Stimulated activated memory B cell treated with anti-CD40 and anti-IgM and Interleukin-4, amounts not matched to agents 10 μg/mL and 1 μg/mL and 100 μg/mL, for 72 hours (primary cell): ENCODE measurements at regions not wholly inside any gene's neighbourhood (a gene's known extent, or its start where the extent isn't known, plus 50 kb on each side); places are given as distances from the start of the nearest gene placed in this dataset.

ENCODE experiments used
- ATAC-seq: fragments of 150-1000 bp; cut with Tn5 transposase; 2 replicates; pipeline ENCODE4 v1.10.0; 2021
- H3K27ac Mint-ChIP-seq: one replicate; pipeline ENCODE4 v1.8.0; 2022; ENCODE audit warnings: mild to moderate bottlenecking, mixed read lengths
- H3K27me3 Mint-ChIP-seq: one replicate; pipeline ENCODE4 v1.8.0; 2022; ENCODE audit warnings: mixed read lengths
- H3K36me3 Mint-ChIP-seq: one replicate; pipeline ENCODE4 v1.8.0; 2022; ENCODE audit warnings: mixed read lengths
- H3K4me1 Mint-ChIP-seq: one replicate; pipeline ENCODE4 v1.8.0; 2022; ENCODE audit warnings: mixed read lengths
- H3K4me3 Mint-ChIP-seq: one replicate; pipeline ENCODE4 v1.8.0; 2022; ENCODE audit warnings: mild to moderate bottlenecking, moderate library complexity, mixed read lengths
- H3K9me3 Mint-ChIP-seq: one replicate; pipeline ENCODE4 v1.8.0; 2022; ENCODE audit warnings: mixed read lengths

- H3K27me3 Mint-ChIP-seq = no peaks in the 10 kb centered on the region
- H3K4me3 Mint-ChIP-seq = no peak overlapping the region
Measured at GRCh38 chr20:21796059-21796458, 90.6 kb downstream of the PAX1 start.

DNA sequence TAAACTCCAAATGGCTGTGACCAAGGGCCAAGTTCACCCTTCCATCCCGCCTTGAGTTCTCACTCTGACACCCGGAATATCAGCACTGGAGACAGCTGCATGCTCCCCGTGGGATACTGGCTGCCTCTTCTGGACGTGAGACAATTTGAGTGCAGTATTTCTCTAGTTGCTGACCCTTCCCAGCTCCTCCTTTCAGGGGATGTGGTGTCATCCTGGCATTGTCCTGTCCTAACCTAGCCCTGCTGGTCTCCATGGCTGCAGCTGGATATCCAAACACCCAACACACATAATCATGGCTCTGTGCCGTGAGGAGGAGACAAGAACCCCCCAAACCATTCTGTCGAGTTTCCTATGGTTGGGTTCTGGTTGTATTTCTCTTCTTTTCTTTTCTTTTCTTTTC is 82.6 kb downstream of the PAX1 start:
- no peak for ATAC-seq
- H3K27ac Mint-ChIP-seq = no peak overlapping the region
- H3K4me3 Mint-ChIP-seq = no peak overlapping the region
- H3K4me1 Mint-ChIP-seq = no peaks in the 10 kb centered on the region
- no peaks in the 10 kb centered on the region for H3K27me3 Mint-ChIP-seq
- peaks cover 4% of the 10 kb centered on the region for H3K9me3 Mint-ChIP-seq
- no peaks in the 10 kb centered on the region for H3K36me3 Mint-ChIP-seq

More at GRCh38 chr20:21796059-21796458, 90.6 kb downstream of the PAX1 start:
- Mint-ChIP-seq H3K27ac (no peak overlapping the region), H3K4me1 (no peaks in the 10 kb centered on the region), H3K9me3 (peaks cover 11% of the 10 kb centered on the region), H3K36me3 (no peaks in the 10 kb centered on the region)
- ATAC-seq = no peak

GRCh38 chr20:21781446-21782075 is 76.1 kb downstream of the PAX1 start:
- Mint-ChIP-seq H3K36me3 (no peaks in the 10 kb centered on the region), H3K27me3 (no peaks in the 10 kb centered on the region), H3K27ac (no peak overlapping the region), H3K4me3 (no peak overlapping the region), H3K9me3 (peaks cover 12% of the 10 kb centered on the region), H3K4me1 (no peaks in the 10 kb centered on the region)
- no peak for ATAC-seq

GRCh38 chr20:21780528-21780927 is 75.1 kb downstream of the PAX1 start:
- Mint-ChIP-seq H3K9me3 (peaks cover 8% of the 10 kb centered on the region), H3K27me3 (no peaks in the 10 kb centered on the region), H3K27ac (no peak overlapping the region), H3K36me3 (no peaks in the 10 kb centered on the region), H3K4me3 (no peak overlapping the region), H3K4me1 (no peaks in the 10 kb centered on the region)
- no peak for ATAC-seq
